ENCODE measurements at regions not wholly inside any gene's neighbourhood (a gene's known extent, or its start where the extent isn't known, plus 50 kb on each side); places are given as distances from the start of the nearest gene placed in this dataset.

- Histone ChIP-seq H3K9ac (no peak overlapping the region), H3K27me3 (ENCODE audit: insufficient read depth) (no peaks in the 10 kb centered on the region), H3K79me2 (ENCODE audit: insufficient read depth) (no peaks in the 10 kb centered on the region), H3K9me2 (no peaks in the 10 kb centered on the region), H3K36me3 (replicated peaks in 1 of 2; ENCODE audit: control insufficient read depth in 1 of 2, insufficient read depth in 2 of 2, low read length in 1 of 2) (no peaks in the 10 kb centered on the region), H2AFZ (ENCODE audit: low read depth) (no peak overlapping the region), H3K4me3 (ENCODE audit: low read depth in 2 of 2, low read length in 1 of 2) (no peak overlapping the region), H3K4me1 (ENCODE audit: control insufficient read depth in 1 of 2, insufficient read depth in 2 of 2, low read depth in 1 of 2, low read length in 1 of 2) (no peaks in the 10 kb centered on the region), H3K9me3 (no peaks in the 10 kb centered on the region), H4K20me1 (ENCODE audit: insufficient read depth) (no peaks in the 10 kb centered on the region), H3K4me2 (no peak overlapping the region), H3F3A (replicated peaks; ENCODE audit: insufficient read depth) (no peaks in the 10 kb centered on the region), H3K27ac (ENCODE audit: low read depth in 2 of 2, low read length in 1 of 2) (no peak overlapping the region)
- 33% methylated on average over 4 of the region's 4 CpGs for WGBS (ENCODE audit: low lambda C conversion rate)
- no peak for TF ChIP-seq ZBTB33 (IDR thresholded peaks at IDR 0.05; ENCODE audit: borderline replicate concordance, low read depth)
- TF ChIP-seq SMC3 (IDR thresholded peaks at IDR 0.05; ENCODE audit: low read depth, low read length), result no peak
- TF ChIP-seq GABPA (IDR thresholded peaks at IDR 0.05; ENCODE audit: low read depth), result no peak
- TF ChIP-seq USF2 (IDR thresholded peaks at IDR 0.05; ENCODE audit: borderline replicate concordance, low read depth, low read length), result no peak
- TF ChIP-seq EP300 (IDR thresholded peaks at IDR 0.05; ENCODE audit: borderline replicate concordance in 1 of 2, low read depth in 1 of 2, low read length in 1 of 2), result no peak
- TF ChIP-seq FOXJ3 (CRISPR knock-in tag; IDR thresholded peaks at IDR 0.05), result no peak
- TF ChIP-seq MEF2A (IDR thresholded peaks at IDR 0.05; ENCODE audit: borderline replicate concordance, low read depth), result no peak
- TF ChIP-seq JUND (IDR thresholded peaks at IDR 0.05), result no peak
- TF ChIP-seq NFIC (IDR thresholded peaks at IDR 0.05; ENCODE audit: borderline replicate concordance), result no peak
- TF ChIP-seq REST (IDR thresholded peaks at IDR 0.05; ENCODE audit: low read depth, low read length), result no peak
- TF ChIP-seq ELF1 (IDR thresholded peaks at IDR 0.05), result no peak
- ChIA-PET POLR2A (no interaction called here), CTCF (no interaction called here)
- DNase-seq, result no peak
Observed at GRCh38 chr6:14339711-14340584, 222.4 kb downstream of the CD83 start.

All from SK-N-SH (cell line).